Effector memory CD8-positive, alpha-beta T cell (primary cell): ENCODE measurements at regions not wholly inside any gene's neighbourhood (a gene's known extent, or its start where the extent isn't known, plus 50 kb on each side); places are given as distances from the start of the nearest gene placed in this dataset.

Source experiments
- ATAC-seq: fragments of 150-1000 bp; cut with Tn5 transposase; replicated peaks from 2 replicates; pipeline ENCODE4 v1.10.0; 2021; ENCODE audit warnings: mild to moderate bottlenecking, moderate library complexity
- DNase-seq, 3 experiments: peaks; one replicate each; pipeline ENCODE4 v3.0.0; 2021
- H3K27ac Mint-ChIP-seq, 2 donors: one replicate each; pipeline ENCODE4 v1.8.0; 2022; ENCODE audit warnings: mild to moderate bottlenecking in 2 of 2, mixed read lengths in 2 of 2, moderate library complexity in 2 of 2
- H3K27me3 Mint-ChIP-seq, 2 donors: one replicate each; pipeline ENCODE4 v1.8.0; 2022; ENCODE audit warnings: mixed read lengths in 2 of 2
- H3K36me3 Mint-ChIP-seq: one replicate; pipeline ENCODE4 v1.8.0; 2022; ENCODE audit warnings: mild to moderate bottlenecking, moderate library complexity, mixed read lengths; ENCODE audit not compliant: insufficient read depth
- H3K4me1 Mint-ChIP-seq, 2 donors: one replicate each; pipeline ENCODE4 v1.8.0; 2022; ENCODE audit warnings: low read depth in 2 of 2, mixed read lengths in 2 of 2
- H3K4me3 Mint-ChIP-seq, 2 donors: one replicate each; pipeline ENCODE4 v1.8.0; 2022; ENCODE audit warnings: mild to moderate bottlenecking in 2 of 2, mixed read lengths in 2 of 2, moderate library complexity in 2 of 2
- H3K9me3 Mint-ChIP-seq, 2 donors: one replicate each; pipeline ENCODE4 v1.8.0; 2022; ENCODE audit warnings: mixed read lengths in 2 of 2

- H3K27ac Mint-ChIP-seq, result no peak overlapping the region
- peaks cover 0 to 12% of the 10 kb centered on the region in 2 donors for H3K27me3 Mint-ChIP-seq
- no peak for ATAC-seq
- H3K36me3 Mint-ChIP-seq, result no peaks in the 10 kb centered on the region
- no peak overlapping the region for H3K4me3 Mint-ChIP-seq
- no peaks in the 10 kb centered on the region for H3K9me3 Mint-ChIP-seq
- no peaks in the 10 kb centered on the region for H3K4me1 Mint-ChIP-seq
- DNase-seq, result no peak
These were observed 211.3 kb downstream of the GPD2 start for GRCh38 chr2:156647377-156648010.

DNA sequence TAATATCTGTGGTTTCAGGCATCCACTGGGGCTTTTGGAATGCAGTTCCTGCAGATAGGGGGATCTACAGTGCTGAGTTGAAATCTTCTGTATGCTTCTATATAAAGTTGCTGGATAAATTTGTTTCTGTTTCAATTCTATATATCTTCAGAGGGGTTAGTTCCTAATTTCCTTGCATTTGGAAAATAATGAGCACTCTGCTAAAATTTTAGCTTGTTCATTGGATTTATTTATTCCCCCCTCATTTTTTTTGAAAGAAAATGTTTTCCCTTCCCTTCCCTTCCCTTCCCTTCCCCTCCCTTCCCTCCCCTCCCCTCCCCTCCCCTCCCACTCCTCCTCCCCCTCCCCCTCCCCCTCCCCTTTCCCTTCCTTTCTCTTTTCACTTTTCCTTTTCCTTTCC is 212.3 kb downstream of the GPD2 start:
- ATAC-seq, result no peak
- no peaks in the 10 kb centered on the region for H3K4me1 Mint-ChIP-seq
- no peak overlapping the region for H3K4me3 Mint-ChIP-seq
- peaks cover 0 to 13% of the 10 kb centered on the region in 2 donors for H3K27me3 Mint-ChIP-seq
- no peaks in the 10 kb centered on the region for H3K9me3 Mint-ChIP-seq
- no peak overlapping the region for H3K27ac Mint-ChIP-seq
- no peaks in the 10 kb centered on the region for H3K36me3 Mint-ChIP-seq
- no peak for DNase-seq

DNA sequence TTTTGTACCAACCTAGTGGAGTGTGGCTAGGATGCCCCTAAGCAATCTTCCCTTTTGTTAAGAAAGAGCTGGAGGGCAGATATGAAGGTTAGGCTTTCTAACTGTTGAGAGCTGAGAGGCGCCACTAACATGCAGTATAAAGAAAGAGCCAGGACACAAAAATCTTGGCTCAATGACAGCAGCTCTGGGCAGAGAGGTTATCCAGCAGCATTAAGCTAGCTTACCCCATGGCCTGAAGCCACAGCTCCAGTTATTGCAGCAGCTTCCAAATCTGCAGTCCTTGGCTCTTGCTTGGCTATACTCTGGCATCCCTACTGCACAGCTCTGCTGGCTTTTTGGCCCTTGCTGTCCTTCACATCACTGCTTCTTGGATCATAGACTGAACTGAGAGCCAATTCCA is 213.4 kb downstream of the GPD2 start:
- ATAC-seq (no peak), DNase-seq (no peak)
- Mint-ChIP-seq H3K4me1 (no peaks in the 10 kb centered on the region), H3K9me3 (no peaks in the 10 kb centered on the region), H3K36me3 (no peaks in the 10 kb centered on the region), H3K27ac (no peak overlapping the region), H3K4me3 (no peak overlapping the region), H3K27me3 (peaks cover 0 to 13% of the 10 kb centered on the region in 2 donors)

GRCh38 chr2:156652691-156653090 is 216.5 kb downstream of the GPD2 start:
- no peaks in the 10 kb centered on the region for H3K36me3 Mint-ChIP-seq
- H3K4me1 Mint-ChIP-seq, result no peaks in the 10 kb centered on the region
- DNase-seq (no peak), ATAC-seq (no peak)
- no peak overlapping the region for H3K4me3 Mint-ChIP-seq
- no peak overlapping the region for H3K27ac Mint-ChIP-seq
- peaks cover 0 to 6% of the 10 kb centered on the region in 2 donors for H3K27me3 Mint-ChIP-seq
- H3K9me3 Mint-ChIP-seq, result no peaks in the 10 kb centered on the region

DNA sequence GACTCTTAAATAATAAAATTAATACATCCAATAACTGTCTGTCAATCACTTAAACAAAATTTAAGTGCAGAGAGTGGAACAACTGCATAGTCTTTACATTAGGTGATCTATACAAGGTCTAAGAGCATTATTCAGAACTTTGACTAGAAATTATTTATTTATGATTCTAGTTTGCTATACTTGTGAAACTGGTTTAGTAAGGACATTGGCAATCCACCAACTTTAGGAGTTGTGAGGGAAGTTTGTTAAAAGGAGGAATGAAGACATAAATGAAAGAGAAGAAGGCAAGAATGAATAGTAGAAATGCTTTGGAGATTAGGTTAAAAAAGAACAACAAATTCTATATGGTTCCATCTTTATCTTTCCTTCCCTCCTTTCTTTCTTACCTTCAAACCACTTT is 217.5 kb downstream of the GPD2 start:
- no peaks in the 10 kb centered on the region for H3K9me3 Mint-ChIP-seq
- H3K36me3 Mint-ChIP-seq, result no peaks in the 10 kb centered on the region
- H3K27me3 Mint-ChIP-seq, result peaks cover 0 to 6% of the 10 kb centered on the region in 2 donors
- no peak overlapping the region for H3K27ac Mint-ChIP-seq
- ATAC-seq (no peak), DNase-seq (no peak)
- H3K4me3 Mint-ChIP-seq, result no peak overlapping the region
- no peaks in the 10 kb centered on the region for H3K4me1 Mint-ChIP-seq

DNA sequence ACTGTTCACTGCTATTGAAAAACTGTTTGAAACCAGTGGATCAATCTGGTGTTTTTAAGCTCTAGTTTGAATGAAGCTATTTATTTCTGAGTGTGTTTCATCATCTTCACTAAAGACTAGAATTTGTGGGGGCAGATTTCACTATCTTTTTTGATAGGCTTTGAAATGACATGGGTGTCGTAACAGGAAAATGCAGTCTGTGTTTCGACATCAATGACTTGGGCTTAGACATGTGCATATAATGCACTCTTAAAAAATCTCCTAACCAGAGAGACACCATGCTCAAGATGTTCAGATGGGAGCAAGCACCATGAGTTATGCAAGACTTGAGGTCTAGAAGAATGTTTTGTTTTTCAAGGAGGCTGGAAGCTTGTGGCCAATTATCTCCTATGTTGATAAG is 221.6 kb downstream of the GPD2 start:
- Mint-ChIP-seq H3K9me3 (no peaks in the 10 kb centered on the region), H3K36me3 (no peaks in the 10 kb centered on the region), H3K4me1 (no peaks in the 10 kb centered on the region), H3K27ac (no peak overlapping the region), H3K4me3 (no peak overlapping the region), H3K27me3 (no peaks in the 10 kb centered on the region)
- no peak for DNase-seq
- no peak for ATAC-seq

- no peak overlapping the region for H3K4me3 Mint-ChIP-seq
- H3K36me3 Mint-ChIP-seq, result no peaks in the 10 kb centered on the region
- no peaks in the 10 kb centered on the region for H3K9me3 Mint-ChIP-seq
- no peaks in the 10 kb centered on the region for H3K27me3 Mint-ChIP-seq
- peaks cover 0 to 7% of the 10 kb centered on the region in 2 donors for H3K4me1 Mint-ChIP-seq
- no peak for ATAC-seq
- no peak overlapping the region for H3K27ac Mint-ChIP-seq
- no peak for DNase-seq
These were observed 223.5 kb downstream of the GPD2 start for GRCh38 chr2:156659694-156660093.

DNA sequence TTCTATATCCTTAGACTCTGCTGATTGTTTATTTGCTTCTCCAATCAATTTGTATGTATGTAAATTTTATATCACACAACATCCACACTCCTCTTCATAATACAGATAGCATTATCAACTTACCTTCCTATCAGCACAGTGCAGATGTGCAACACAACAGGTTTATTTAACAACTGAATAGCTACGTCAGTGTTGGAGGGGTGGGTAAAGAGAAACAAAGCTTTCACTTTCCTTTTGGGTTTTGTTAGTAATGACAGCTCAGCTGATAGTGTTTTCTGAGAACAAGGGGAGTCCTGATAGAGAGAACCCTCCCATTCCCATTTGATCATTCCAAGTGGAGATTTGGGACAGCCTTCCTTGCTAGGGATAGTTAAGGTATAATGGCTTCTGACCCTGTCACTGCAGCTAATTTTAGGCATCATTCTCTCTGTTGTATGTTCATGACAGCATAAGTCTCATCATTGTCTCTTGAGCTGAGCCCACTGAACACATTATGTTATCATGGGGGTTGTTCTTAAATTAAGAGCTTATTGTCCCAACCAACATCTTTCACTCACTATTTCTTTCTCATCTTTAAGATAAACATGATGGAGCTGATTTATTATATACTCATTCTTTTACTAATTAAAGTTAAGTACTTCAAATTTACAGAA is 227.7 kb downstream of the GPD2 start:
- no peak for DNase-seq
- Mint-ChIP-seq H3K27me3 (no peaks in the 10 kb centered on the region), H3K36me3 (no peaks in the 10 kb centered on the region), H3K4me3 (peak overlapping the region; percentile 30 to 45), H3K9me3 (no peaks in the 10 kb centered on the region), H3K27ac (peak overlapping the region in 1 of 2 donors; percentile 61), H3K4me1 (peaks cover 8 to 11% of the 10 kb centered on the region in 2 donors)
- ATAC-seq, result peak; percentile 69

DNA sequence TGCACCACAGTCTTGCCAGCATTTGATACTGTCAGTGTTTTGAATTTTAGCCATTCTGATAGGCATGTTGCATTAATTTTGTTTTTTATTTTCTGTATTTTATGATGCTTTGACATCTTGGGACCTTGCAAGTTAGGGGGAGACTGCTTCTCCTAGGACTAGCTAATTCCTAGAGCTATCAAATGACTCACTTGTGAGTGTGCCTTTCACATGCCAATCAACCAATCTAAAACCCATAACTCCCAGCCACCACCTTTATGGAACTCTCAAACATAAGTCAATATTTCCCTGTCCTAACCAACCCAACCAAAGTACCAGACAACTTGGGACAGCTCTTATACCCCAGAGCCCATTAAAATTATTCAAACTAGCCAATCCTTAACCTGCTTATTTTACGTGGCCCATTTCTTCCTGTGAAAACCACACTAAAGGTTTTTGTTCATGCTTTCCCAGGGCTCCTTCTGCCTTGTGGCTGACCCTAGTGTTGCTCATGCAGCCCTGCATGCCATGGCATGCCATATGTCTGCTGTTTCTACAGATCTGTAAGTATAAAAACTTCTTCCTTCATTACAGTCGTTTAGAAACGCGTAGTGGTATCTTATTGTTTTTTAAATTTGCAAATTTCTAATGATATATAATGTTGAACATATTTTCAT is 230.1 kb downstream of the GPD2 start:
- Mint-ChIP-seq H3K9me3 (no peaks in the 10 kb centered on the region), H3K4me3 (no peak overlapping the region), H3K4me1 (peaks cover 8 to 11% of the 10 kb centered on the region in 2 donors), H3K27me3 (peaks cover 5 to 6% of the 10 kb centered on the region in 2 donors), H3K36me3 (no peaks in the 10 kb centered on the region), H3K27ac (no peak overlapping the region)
- DNase-seq (no peak), ATAC-seq (peak; percentile 26)

DNA sequence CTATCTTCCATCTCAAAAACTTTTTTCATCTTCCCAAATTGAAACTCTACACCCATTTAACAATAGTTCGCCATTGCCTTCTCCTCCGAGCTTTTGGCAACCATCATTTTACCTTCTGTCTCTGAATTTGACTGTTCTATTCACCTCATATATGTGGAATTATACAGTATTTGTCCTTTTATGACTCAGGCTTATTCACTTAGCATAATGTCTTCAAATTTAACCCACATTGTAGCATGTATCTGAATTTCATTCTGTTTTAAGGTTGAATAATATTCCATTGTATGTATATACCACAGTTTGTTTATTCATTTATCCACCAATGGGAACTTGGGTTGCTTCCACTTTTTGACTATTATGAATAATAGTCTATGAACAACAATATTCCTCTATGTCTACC is 233.9 kb downstream of the GPD2 start:
- ATAC-seq, result no peak
- Mint-ChIP-seq H3K4me1 (peaks cover 3 to 8% of the 10 kb centered on the region in 2 donors), H3K27me3 (peaks cover 7 to 10% of the 10 kb centered on the region in 2 donors), H3K36me3 (no peaks in the 10 kb centered on the region), H3K27ac (no peak overlapping the region), H3K9me3 (no peaks in the 10 kb centered on the region), H3K4me3 (no peak overlapping the region)
- no peak for DNase-seq

GRCh38 chr2:156671706-156672361 is 235.7 kb downstream of the GPD2 start:
- ATAC-seq (no peak), DNase-seq (no peak)
- H3K27ac Mint-ChIP-seq, result no peak overlapping the region
- H3K27me3 Mint-ChIP-seq, result peaks cover 7 to 10% of the 10 kb centered on the region in 2 donors
- no peaks in the 10 kb centered on the region for H3K36me3 Mint-ChIP-seq
- no peak overlapping the region for H3K4me3 Mint-ChIP-seq
- no peaks in the 10 kb centered on the region for H3K9me3 Mint-ChIP-seq
- peaks cover 0 to under 1% of the 10 kb centered on the region in 2 donors for H3K4me1 Mint-ChIP-seq

DNA sequence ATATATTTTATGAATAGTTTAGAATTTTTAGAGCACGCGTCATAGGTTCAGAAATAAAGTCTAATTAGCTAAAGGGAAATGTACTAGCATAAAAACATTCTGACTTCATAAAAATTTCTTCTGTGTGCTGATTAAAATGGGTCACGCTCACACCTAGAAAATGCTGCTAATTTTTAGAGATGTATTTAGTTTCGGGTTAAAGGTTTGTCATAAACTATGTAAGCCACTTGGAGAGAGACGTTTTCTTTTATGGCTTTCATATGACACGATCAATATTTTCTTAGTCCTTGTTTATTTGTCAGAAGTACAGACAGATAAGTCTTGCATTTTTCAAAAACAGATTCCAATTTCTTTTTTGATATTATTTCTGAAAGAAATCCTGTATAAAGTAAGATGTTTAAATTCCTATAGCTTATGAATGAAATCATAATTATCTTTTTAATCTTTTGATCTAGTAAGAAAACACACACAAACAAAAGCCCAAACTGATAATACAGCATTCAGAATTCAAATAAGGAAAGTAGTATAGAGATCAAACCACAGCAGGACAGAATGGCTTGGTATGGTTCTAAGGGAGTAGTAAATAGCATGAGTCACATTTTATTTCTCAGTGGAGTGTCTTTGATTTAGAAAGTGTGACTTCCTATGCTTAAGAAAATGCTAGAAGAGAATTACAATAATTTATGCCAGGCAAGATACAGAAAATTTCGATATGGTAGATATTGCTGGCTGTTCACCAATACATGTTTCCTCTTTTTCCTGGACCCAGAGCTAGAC is 236.6 kb downstream of the GPD2 start:
- H3K9me3 Mint-ChIP-seq, result no peaks in the 10 kb centered on the region
- no peaks in the 10 kb centered on the region for H3K4me1 Mint-ChIP-seq
- no peak for DNase-seq
- peaks cover 7 to 10% of the 10 kb centered on the region in 2 donors for H3K27me3 Mint-ChIP-seq
- H3K36me3 Mint-ChIP-seq, result no peaks in the 10 kb centered on the region
- no peak for ATAC-seq
- H3K27ac Mint-ChIP-seq, result no peak overlapping the region
- H3K4me3 Mint-ChIP-seq, result no peak overlapping the region

DNA sequence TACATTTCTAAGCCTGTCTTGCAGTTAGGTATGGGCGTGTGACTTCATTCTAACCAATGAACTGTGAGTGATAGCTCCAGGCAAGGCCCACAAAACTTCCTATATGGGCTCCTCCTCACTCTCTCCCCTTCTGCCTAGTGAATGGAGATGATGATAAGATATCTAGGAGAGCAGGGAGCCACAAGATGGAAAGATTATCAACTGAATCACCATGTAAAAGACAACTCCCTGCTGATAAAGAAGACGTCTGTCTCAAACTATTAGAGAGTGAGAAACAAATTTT is 237.1 kb downstream of the GPD2 start:
- Mint-ChIP-seq H3K27ac (no peak overlapping the region), H3K9me3 (no peaks in the 10 kb centered on the region), H3K4me3 (no peak overlapping the region), H3K27me3 (peaks cover 7 to 10% of the 10 kb centered on the region in 2 donors), H3K36me3 (no peaks in the 10 kb centered on the region), H3K4me1 (no peaks in the 10 kb centered on the region)
- DNase-seq (no peak), ATAC-seq (no peak)
